ENCODE measurements at regions not wholly inside any gene's neighbourhood (a gene's known extent, or its start where the extent isn't known, plus 50 kb on each side); places are given as distances from the start of the nearest gene placed in this dataset.
"Not testable (repeated sequence)": the region's sequence is repeated elsewhere in the genome, so short reads cannot be mapped to it uniquely, and the experiment has no call there.

DNA sequence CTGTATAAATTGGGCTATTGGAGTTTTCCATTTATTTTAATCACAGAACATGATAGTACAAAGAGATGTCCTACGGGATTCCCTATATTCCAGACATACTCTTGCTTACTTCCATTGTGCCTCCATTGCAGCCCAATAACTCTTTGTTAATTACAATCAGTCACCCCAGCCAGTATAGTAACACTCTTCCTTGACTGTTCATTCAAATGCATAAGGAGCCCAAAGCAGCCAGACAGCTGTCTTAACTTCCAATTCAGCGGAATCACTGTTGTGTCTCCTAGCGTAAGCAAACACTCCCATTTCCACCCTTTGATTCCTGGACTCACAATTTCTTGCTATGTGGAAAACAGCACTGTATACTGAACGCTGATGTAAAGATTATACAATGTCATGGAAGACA, 942.3 kb downstream of the TAF11L14 start:
- Mint-ChIP-seq H3K4me3 (no peak overlapping the region), H3K9me3 (peaks cover 0 to 13% (median 3%) of the 10 kb centered on the region in 7 donors), H3K27ac (no peak overlapping the region), H3K27me3 (no peaks in the 10 kb centered on the region), H3K4me1 (no peaks in the 10 kb centered on the region), H3K36me3 (no peaks in the 10 kb centered on the region)
- no peak overlapping the region for H3K4me3 ChIP-seq (ENCODE audit: low read depth, low read length)
- no peak for DNase-seq
- ATAC-seq (ENCODE audit: low read depth in 2 of 2), result no peak
- no peaks in the 10 kb centered on the region for H3K36me3 ChIP-seq (ENCODE audit: control insufficient read depth, insufficient read depth, low read length)
- H3K27ac ChIP-seq (ENCODE audit: insufficient read depth, low read length, poor library complexity, severe bottlenecking), result no peak overlapping the region
- H3K27me3 ChIP-seq (ENCODE audit: control insufficient read depth, insufficient read depth, low read length), result no peaks in the 10 kb centered on the region
- no peaks in the 10 kb centered on the region for H3K9me3 ChIP-seq (ENCODE audit: control insufficient read depth in 2 of 2, low read length in 2 of 2)
- no peaks in the 10 kb centered on the region for H3K4me1 ChIP-seq (ENCODE audit: control insufficient read depth, insufficient read depth, low read length, poor library complexity, severe bottlenecking)

DNA sequence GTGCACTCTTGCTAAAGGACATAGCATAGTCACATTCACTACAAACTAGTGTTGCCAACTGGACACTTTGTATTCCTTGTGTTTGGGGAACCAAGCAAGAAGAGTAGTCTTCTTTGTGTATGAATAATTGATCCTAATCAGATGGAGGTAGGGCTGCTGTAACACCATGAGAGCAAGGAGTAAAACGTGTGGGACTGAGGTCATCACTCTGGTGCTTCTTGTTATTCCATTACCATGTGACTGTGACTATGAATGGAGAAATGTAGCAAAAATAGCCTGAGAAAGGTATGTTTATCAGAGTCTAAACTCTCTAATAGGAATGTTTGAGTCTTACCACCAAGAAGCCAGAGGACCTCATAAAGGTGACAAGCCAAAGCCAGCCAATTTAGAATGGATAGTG, 966.9 kb downstream of the TAF11L14 start:
- Histone ChIP-seq H3K9me3 (ENCODE audit: control insufficient read depth in 2 of 2, low read length in 2 of 2) (no peaks in the 10 kb centered on the region), H3K4me3 (ENCODE audit: low read depth, low read length) (no peak overlapping the region), H3K27ac (ENCODE audit: insufficient read depth, low read length, poor library complexity, severe bottlenecking) (no peak overlapping the region), H3K4me1 (ENCODE audit: control insufficient read depth, insufficient read depth, low read length, poor library complexity, severe bottlenecking) (no peaks in the 10 kb centered on the region), H3K36me3 (ENCODE audit: control insufficient read depth, insufficient read depth, low read length) (no peaks in the 10 kb centered on the region), H3K27me3 (ENCODE audit: control insufficient read depth, insufficient read depth, low read length) (no peaks in the 10 kb centered on the region)
- H3K27ac Mint-ChIP-seq, result no peak overlapping the region
- peaks cover 0 to 8% (median 2%) of the 10 kb centered on the region in 7 donors for H3K9me3 Mint-ChIP-seq
- ATAC-seq (ENCODE audit: low read depth in 2 of 2) (no peak), DNase-seq (no peak)
- no peaks in the 10 kb centered on the region for H3K4me1 Mint-ChIP-seq
- no peaks in the 10 kb centered on the region for H3K27me3 Mint-ChIP-seq
- no peaks in the 10 kb centered on the region for H3K36me3 Mint-ChIP-seq
- H3K4me3 Mint-ChIP-seq, result no peak overlapping the region

DNA sequence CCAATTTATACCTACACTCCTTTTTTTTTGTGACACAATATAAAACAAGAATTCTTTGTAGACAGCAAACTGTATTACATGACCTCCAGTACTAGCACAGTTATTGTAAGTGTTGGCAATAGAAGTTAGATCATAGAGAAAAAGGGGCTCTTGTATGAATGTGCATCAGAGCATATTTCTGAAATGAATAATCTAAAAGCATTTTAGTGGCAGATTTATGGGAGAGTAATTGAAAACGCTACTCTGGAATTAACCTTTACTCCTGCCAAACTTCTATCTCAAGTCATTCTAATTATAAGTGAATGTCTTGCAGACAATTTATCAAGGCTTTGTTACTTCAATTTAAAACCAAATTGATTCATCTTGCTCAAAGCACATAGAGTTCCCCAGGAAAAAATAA, 968.1 kb downstream of the TAF11L14 start:
- Histone ChIP-seq H3K9me3 (ENCODE audit: control insufficient read depth in 2 of 2, low read length in 2 of 2) (no peaks in the 10 kb centered on the region), H3K27me3 (ENCODE audit: control insufficient read depth, insufficient read depth, low read length) (no peaks in the 10 kb centered on the region), H3K27ac (ENCODE audit: insufficient read depth, low read length, poor library complexity, severe bottlenecking) (no peak overlapping the region), H3K4me3 (ENCODE audit: low read depth, low read length) (no peak overlapping the region), H3K36me3 (ENCODE audit: control insufficient read depth, insufficient read depth, low read length) (no peaks in the 10 kb centered on the region), H3K4me1 (ENCODE audit: control insufficient read depth, insufficient read depth, low read length, poor library complexity, severe bottlenecking) (no peaks in the 10 kb centered on the region)
- Mint-ChIP-seq H3K27me3 (no peaks in the 10 kb centered on the region), H3K27ac (no peak overlapping the region), H3K36me3 (no peaks in the 10 kb centered on the region), H3K9me3 (peaks cover 0 to 5% (median 2%) of the 10 kb centered on the region in 7 donors), H3K4me3 (no peak overlapping the region), H3K4me1 (no peaks in the 10 kb centered on the region)
- DNase-seq, result no peak
- ATAC-seq (ENCODE audit: low read depth in 2 of 2), result no peak

DNA sequence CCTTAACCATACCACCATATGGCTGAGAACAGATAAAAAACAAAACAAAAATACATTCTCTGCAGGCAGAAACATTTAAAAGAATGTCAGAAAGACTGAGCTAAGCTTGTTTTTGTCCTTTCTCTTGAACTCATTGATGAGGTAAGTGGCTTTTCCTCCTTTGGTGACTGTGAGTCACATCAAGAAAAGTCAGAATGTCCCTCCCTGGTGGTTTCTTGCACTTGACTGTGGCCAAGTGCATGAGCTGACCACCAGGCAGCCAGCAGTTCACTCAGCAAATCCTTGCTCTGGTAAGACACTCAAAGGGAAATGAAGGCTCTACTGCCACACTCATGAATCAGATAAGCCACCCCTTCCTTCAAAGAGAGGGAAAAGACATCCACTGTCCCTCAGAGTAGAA, 970.9 kb downstream of the TAF11L14 start:
- Histone ChIP-seq H3K4me1 (ENCODE audit: control insufficient read depth, insufficient read depth, low read length, poor library complexity, severe bottlenecking) (no peaks in the 10 kb centered on the region), H3K4me3 (ENCODE audit: low read depth, low read length) (no peak overlapping the region), H3K9me3 (ENCODE audit: control insufficient read depth in 2 of 2, low read length in 2 of 2) (no peaks in the 10 kb centered on the region), H3K27me3 (ENCODE audit: control insufficient read depth, insufficient read depth, low read length) (no peaks in the 10 kb centered on the region), H3K27ac (ENCODE audit: insufficient read depth, low read length, poor library complexity, severe bottlenecking) (no peak overlapping the region), H3K36me3 (ENCODE audit: control insufficient read depth, insufficient read depth, low read length) (no peaks in the 10 kb centered on the region)
- H3K27ac Mint-ChIP-seq, result no peak overlapping the region
- no peaks in the 10 kb centered on the region for H3K36me3 Mint-ChIP-seq
- H3K4me3 Mint-ChIP-seq, result no peak overlapping the region
- no peaks in the 10 kb centered on the region for H3K27me3 Mint-ChIP-seq
- ATAC-seq (ENCODE audit: low read depth in 2 of 2) (no peak), DNase-seq (no peak)
- no peaks in the 10 kb centered on the region for H3K4me1 Mint-ChIP-seq
- peaks cover 0 to 5% (median 2%) of the 10 kb centered on the region in 7 donors for H3K9me3 Mint-ChIP-seq

DNA sequence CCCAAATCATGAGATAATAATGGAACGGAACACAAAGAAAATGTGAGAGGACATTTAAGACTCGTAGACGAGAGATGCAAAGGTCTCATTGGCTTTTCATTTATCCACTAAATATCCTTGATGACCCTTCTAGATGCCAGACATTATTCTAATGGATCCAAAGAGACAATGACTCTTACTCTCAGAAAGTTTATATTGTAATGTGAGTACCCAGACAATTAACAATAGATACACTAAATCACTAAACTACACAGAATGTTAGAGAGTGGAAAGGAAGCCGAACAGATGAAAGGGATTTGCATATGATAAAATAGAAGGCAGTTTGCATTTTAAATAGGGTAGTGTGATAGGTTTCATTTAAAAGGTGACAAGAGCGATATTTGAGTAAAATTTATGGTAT, 973.3 kb downstream of the TAF11L14 start:
- Mint-ChIP-seq H3K4me1 (no peaks in the 10 kb centered on the region), H3K4me3 (no peak overlapping the region)
- no peaks in the 10 kb centered on the region for H3K9me3 ChIP-seq (ENCODE audit: control insufficient read depth in 2 of 2, low read length in 2 of 2)

DNA sequence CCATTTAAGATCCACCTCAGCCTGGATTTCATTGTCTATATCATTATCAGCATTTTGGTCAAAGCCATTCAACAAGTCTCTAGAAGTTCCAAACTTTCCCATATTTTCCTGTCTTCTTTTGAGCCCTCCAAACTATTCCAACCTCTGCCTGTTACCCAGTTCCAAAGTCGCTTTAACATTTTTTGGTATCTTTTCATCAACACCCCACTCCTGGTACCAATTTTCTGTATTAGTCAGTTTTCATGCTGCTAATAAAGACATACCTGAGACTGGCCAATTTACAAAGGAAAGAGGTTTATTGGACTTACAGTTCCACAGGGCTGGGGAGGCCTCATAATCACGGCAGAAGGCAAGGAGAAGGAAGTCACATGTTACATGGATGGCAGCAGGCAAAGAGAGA, 982.9 kb downstream of the TAF11L14 start:
- peaks cover 11 to 15% of the 10 kb centered on the region in 2 experiments for H3K9me3 ChIP-seq (ENCODE audit: control insufficient read depth in 2 of 2, low read length in 2 of 2)
- not testable (repeated sequence) for H3K27me3 ChIP-seq (ENCODE audit: control insufficient read depth, insufficient read depth, low read length); H3K27ac Mint-ChIP-seq; H3K36me3 Mint-ChIP-seq; H3K27ac ChIP-seq (ENCODE audit: insufficient read depth, low read length, poor library complexity, severe bottlenecking); H3K4me1 ChIP-seq (ENCODE audit: control insufficient read depth, insufficient read depth, low read length, poor library complexity, severe bottlenecking); H3K4me3 ChIP-seq (ENCODE audit: low read depth, low read length); H3K4me1 Mint-ChIP-seq; H3K36me3 ChIP-seq (ENCODE audit: control insufficient read depth, insufficient read depth, low read length); DNase-seq; ATAC-seq (ENCODE audit: low read depth in 2 of 2); H3K27me3 Mint-ChIP-seq; H3K4me3 Mint-ChIP-seq
- peaks cover 2 to 14% (median 11%) of the 10 kb centered on the region in 7 donors for H3K9me3 Mint-ChIP-seq

More for the DNA sequence above, 973.3 kb downstream of the TAF11L14 start:
- H3K4me1 ChIP-seq (ENCODE audit: control insufficient read depth, insufficient read depth, low read length, poor library complexity, severe bottlenecking), result no peaks in the 10 kb centered on the region
- Mint-ChIP-seq H3K36me3 (no peaks in the 10 kb centered on the region), H3K27ac (no peak overlapping the region), H3K9me3 (peaks cover 0 to 4% (median 2%) of the 10 kb centered on the region in 7 donors), H3K27me3 (no peaks in the 10 kb centered on the region)
- no peak overlapping the region for H3K4me3 ChIP-seq (ENCODE audit: low read depth, low read length)
- no peaks in the 10 kb centered on the region for H3K27me3 ChIP-seq (ENCODE audit: control insufficient read depth, insufficient read depth, low read length)
- no peak overlapping the region for H3K27ac ChIP-seq (ENCODE audit: insufficient read depth, low read length, poor library complexity, severe bottlenecking)
- no peak for ATAC-seq (ENCODE audit: low read depth in 2 of 2)
- H3K36me3 ChIP-seq (ENCODE audit: control insufficient read depth, insufficient read depth, low read length), result no peaks in the 10 kb centered on the region
- no peak for DNase-seq

DNA sequence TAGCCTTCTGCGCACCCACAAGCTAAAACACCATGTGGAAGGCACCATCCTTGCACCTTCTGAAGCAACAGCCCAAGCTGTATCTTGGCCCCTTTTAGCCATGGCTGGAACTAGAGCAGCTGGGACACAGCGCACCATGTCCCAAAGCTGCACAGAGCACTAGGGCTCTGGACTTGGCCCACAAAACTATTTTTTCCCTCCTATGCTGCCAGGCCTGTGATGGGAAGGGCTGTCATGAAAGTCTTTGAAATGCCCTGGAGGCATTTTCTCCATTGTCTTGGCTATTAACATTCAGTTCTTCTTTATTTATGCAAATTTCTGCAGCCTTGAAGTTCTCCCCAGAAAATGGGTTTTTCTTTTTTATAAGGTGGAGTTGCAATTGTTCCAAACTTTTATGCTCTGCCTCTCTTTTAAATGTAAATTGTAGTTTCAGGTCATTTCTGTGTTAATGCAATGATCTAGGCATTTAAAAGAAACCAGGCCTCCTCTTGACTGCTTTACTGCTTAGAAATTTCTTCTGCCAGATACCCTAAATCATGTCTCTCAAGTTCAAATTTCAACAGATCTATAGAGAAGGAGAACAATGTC, 996.3 kb downstream of the TAF11L14 start:
- Histone ChIP-seq H3K27me3 (ENCODE audit: control insufficient read depth, insufficient read depth, low read length) (no peaks in the 10 kb centered on the region), H3K4me3 (ENCODE audit: low read depth, low read length) (no peak overlapping the region), H3K4me1 (ENCODE audit: control insufficient read depth, insufficient read depth, low read length, poor library complexity, severe bottlenecking) (no peaks in the 10 kb centered on the region), H3K27ac (ENCODE audit: insufficient read depth, low read length, poor library complexity, severe bottlenecking) (no peak overlapping the region), H3K9me3 (ENCODE audit: control insufficient read depth in 2 of 2, low read length in 2 of 2) (no peaks in the 10 kb centered on the region), H3K36me3 (ENCODE audit: control insufficient read depth, insufficient read depth, low read length) (no peaks in the 10 kb centered on the region)
- H3K36me3 Mint-ChIP-seq, result no peaks in the 10 kb centered on the region
- ATAC-seq (ENCODE audit: low read depth in 2 of 2) (no peak), DNase-seq (no peak)
- H3K27me3 Mint-ChIP-seq, result no peaks in the 10 kb centered on the region
- peaks cover 0 to 10% (median 7%) of the 10 kb centered on the region in 7 donors for H3K9me3 Mint-ChIP-seq
- H3K27ac Mint-ChIP-seq, result no peak overlapping the region
- no peaks in the 10 kb centered on the region for H3K4me1 Mint-ChIP-seq
- no peak overlapping the region for H3K4me3 Mint-ChIP-seq

DNA sequence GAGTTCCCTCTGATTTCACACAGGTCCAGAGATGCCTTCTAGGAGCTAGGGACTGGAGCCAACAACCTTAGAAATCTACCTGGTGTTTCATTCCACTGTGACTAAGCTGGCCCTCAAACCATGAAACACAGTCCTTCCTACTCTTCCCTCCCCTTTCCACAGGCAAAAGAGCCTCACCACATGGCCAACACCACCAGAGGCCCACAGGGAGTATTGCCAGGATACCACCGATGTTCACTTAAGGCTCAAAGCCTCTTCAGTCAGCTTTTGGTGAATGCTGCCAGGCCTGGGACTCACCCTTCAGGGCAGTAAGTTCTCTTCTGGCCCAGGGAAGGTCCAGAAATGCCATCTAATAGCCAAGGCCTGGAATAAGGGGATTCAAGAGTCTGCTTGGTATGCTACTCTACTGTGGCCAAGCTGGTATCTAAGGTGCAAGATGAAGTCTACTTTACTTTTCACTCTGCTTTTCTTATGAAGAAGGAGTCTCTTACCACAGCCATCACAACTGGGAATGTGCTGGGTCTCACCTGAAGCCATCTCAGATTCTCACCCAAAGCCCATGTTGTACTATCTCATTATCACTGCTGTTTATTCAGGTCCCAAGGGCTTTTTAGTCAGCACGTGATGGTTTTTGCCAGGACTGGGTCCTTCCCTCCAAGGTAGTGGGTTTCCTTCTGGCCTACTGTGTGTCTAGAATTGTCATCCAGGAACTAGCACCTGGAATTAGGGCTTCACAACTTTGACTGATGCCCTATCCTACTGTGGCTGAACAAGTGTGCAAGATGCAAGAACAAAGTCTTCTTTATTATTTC, 1018.4 kb downstream of the TAF11L14 start:
- Mint-ChIP-seq H3K9me3 (peaks cover 2 to 21% (median 6%) of the 10 kb centered on the region in 7 donors), H3K36me3 (no peaks in the 10 kb centered on the region), H3K4me1 (no peaks in the 10 kb centered on the region), H3K4me3 (no peak overlapping the region), H3K27me3 (no peaks in the 10 kb centered on the region), H3K27ac (no peak overlapping the region)
- no peaks in the 10 kb centered on the region for H3K27me3 ChIP-seq (ENCODE audit: control insufficient read depth, insufficient read depth, low read length)
- H3K36me3 ChIP-seq (ENCODE audit: control insufficient read depth, insufficient read depth, low read length), result no peaks in the 10 kb centered on the region
- no peak overlapping the region for H3K4me3 ChIP-seq (ENCODE audit: low read depth, low read length)
- H3K9me3 ChIP-seq (ENCODE audit: control insufficient read depth in 2 of 2, low read length in 2 of 2), result no peaks in the 10 kb centered on the region
- no peak for ATAC-seq (ENCODE audit: low read depth in 2 of 2)
- H3K4me1 ChIP-seq (ENCODE audit: control insufficient read depth, insufficient read depth, low read length, poor library complexity, severe bottlenecking), result no peaks in the 10 kb centered on the region
- DNase-seq, result no peak
- no peak overlapping the region for H3K27ac ChIP-seq (ENCODE audit: insufficient read depth, low read length, poor library complexity, severe bottlenecking)
